HL-60/S4 treated with retinoic acid at 250 ng/mL for 4 days and 3 days (cell line): ENCODE measurements at regions not wholly inside any gene's neighbourhood (a gene's known extent, or its start where the extent isn't known, plus 50 kb on each side); places are given as distances from the start of the nearest gene placed in this dataset.
"Not testable (repeated sequence)": the region's sequence is repeated elsewhere in the genome, so short reads cannot be mapped to it uniquely, and the experiment has no call there.

Experiments used
- in situ Hi-C: fragments of 300-500 bp; cut with MboI; formaldehyde crosslinking; loops from 2 replicates; pipeline ENCODE4 v1.7.0; 2022; ENCODE audit warnings: low sequenced_read_pairs

DNA sequence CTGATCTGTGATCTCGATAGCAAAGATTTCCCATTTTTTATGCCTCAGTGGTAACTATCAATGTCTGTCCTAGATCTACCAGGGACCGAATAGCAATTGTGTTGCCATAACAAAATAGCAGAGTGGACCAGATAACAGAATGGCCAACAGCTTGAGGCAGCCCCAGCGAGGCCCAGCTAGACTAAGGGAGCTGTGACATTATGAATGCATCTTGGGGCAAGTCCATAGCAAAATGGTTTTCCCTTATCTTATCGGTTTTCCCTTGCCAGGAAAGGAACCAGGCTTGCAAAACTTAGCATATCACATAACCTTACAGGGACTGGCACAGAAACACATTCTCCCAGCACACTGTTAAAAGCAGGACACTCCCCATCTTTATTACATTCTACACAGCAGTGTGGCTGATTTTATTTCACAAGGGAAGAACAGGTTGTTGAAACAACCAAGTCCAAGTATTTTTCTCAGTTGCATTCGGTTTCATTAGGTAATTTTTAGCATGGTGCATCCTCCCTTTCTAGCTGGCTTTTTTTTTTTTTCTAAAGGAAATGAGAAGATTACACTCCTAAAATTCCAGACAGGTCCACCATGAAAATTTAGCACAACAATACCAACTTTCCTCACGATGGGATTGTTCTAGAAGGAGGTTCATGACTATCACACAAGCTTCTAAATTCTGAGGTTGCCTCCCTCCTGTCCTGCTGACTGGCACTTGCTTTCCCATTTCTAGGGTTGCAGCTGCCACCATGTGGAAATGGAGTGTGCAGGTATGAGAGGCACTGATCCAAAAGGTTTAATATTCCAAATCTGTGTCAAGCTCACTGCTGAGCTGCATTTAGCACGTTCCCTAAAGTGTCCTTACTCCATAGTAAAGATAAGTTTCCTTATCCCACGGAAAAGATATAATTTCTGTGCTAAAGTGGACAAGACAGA lies 97.0 kb upstream of the SLC35G4 start:
- in situ Hi-C loops: no loop called here

DNA sequence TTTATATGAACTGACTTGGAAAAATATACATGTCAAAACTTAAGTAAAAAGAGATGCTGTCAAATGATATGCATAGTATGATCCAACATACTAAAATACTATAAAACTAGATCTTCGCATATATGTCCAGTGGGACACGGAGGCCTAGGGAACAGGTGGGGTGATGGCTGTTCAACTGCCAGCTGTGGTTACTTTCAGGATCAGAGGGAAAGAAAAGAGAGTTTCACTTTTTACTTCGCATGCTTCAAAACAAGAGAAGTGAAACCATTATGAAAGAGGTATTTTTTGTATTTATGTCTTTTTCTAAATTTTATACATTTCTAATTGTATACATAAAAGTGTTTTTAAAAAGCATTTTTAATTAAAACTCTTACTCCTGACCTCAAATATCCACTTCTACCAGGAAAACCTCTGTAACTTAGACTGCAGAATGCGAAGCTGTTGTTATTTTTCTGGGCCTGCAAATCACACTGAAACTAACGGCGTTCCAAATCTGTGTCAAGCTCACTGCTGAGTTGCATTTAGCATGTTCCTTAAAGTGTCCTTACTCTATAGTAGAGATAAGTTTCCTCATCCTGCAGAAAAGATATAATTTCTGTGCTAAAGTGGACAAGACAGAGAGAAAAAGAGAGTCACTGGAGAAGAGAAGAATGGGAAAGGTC lies 97.8 kb upstream of the SLC35G4 start:
- in situ Hi-C loops: no loop called here

DNA sequence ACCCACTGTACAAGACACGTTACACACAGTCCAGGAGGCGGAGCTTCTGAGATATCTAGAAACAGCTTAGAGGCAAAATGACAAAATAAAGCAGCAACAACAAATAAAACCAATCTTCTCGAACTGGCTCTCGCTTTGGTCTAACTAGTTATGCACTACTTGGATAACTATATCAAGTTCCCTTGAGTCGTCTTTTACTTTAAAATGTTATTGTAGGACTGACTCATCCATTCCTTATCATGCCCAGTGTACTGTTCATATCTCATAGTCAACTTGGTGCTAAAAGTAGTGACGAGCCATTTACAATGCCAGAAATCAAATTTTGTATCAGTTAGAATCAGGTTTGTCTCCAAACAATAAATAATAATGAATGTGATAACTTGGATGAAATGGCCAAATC lies 102.5 kb upstream of the SLC35G4 start:
- in situ Hi-C loops: no loop called here

DNA sequence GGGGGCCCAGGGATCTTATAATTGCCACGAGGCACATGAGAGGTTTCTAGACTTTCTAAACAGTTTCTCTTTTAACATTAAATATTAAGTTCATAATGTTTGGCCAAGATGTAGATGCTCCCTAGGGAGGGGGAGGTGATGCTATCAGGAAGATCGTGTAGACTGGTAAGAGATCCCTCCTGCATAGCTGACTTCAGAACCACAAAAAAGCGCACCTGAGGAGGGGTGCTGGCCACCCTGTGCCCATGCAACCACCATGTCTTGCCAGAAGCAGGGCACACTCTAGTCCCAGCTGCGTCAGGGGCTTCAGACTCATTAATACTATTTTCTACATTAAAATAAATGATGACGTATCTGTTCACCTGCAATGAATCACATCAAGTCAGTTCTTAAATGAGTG lies 103.4 kb upstream of the SLC35G4 start:
- in situ Hi-C loops: no loop called here

- in situ Hi-C loops: no loop called here
Measured at GRCh38 chr18:11504962-11505361, 104.4 kb upstream of the SLC35G4 start.

DNA sequence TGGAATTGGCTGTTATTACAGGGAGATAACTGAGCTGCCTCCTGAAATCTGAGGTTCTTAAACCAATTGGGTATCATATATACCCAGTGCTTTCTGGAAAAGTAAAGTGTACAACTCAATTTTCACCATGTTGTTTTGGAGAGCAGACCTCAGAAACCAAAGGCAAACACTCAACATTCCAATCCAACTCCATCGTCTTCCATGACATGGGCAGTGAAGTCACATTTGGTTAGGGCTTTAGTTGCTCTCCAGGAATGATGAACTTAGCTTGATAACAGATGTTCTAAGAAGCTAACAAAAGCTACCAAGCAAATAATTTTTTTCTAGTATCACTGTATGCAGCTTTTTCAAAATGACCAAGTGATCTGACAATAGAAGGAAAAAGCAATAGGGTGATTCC lies 107.0 kb upstream of the SLC35G4 start:
- in situ Hi-C loops: no loop called here

GRCh38 chr18:11501352-11501751 lies 108.0 kb upstream of the SLC35G4 start:
- in situ Hi-C loops: no loop called here

GRCh38 chr18:11500153-11501122 lies 109.0 kb upstream of the SLC35G4 start:
- in situ Hi-C loops: no loop called here

GRCh38 chr18:11498821-11499220 lies 110.6 kb upstream of the SLC35G4 start:
- in situ Hi-C loops: no loop called here

DNA sequence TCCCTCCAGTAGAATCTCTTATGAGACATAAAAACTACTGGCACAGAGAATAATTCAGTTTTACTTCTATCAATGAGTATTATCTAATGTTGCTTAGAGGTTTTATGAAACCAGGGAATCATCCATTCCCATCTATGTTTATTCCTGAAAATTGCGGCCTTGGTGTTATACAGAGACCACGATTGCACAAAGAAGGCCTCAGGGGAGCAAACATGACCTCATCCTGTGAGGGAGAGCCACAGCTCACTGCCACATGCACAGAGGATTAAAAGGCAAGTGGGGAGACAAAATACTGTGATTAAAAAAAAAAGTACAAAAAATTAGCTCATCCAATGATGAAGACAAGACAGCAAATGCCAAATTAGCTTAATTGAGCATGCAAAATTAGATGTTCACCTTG lies 111.8 kb upstream of the SLC35G4 start:
- in situ Hi-C loops: no loop called here

GRCh38 chr18:11496526-11497172 lies 112.7 kb upstream of the SLC35G4 start:
- in situ Hi-C loops: no loop called here

GRCh38 chr18:11495441-11495840 lies 114.0 kb upstream of the SLC35G4 start:
- in situ Hi-C loops: no loop called here

- in situ Hi-C loops: no loop called here
Measured at GRCh38 chr18:11494107-11494506, 115.3 kb upstream of the SLC35G4 start.

DNA sequence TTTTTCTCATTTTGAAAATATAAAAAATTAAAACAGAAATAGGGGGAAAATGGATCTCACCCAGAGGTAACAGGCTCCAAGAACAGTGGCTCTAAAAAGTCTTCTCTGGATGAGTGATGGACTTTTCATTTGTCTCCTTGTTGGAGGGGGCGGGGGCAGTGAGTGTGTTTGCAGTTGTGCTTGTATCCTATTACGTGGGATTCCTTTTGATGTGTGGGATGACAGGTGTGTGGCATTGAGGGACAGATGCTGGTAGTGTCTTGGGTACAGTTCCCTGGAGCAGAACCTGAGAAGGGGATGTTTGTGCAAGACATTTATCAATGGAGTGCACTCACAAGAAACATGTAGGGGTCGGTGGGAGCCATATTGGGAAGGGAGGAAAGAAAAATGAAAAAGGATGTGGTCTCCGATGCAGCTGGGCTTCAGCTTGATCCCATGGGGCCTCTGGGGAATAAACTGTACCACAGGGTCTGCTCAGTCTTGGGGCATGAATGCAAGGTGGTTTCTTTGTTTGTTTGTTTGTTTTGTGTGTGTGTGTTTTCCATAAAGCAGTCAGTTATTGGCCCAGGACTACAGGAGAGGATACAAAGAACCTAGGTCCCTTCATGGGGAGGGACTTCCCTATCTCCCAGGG lies 120.0 kb upstream of the SLC35G4 start:
- in situ Hi-C loops: no loop called here

DNA sequence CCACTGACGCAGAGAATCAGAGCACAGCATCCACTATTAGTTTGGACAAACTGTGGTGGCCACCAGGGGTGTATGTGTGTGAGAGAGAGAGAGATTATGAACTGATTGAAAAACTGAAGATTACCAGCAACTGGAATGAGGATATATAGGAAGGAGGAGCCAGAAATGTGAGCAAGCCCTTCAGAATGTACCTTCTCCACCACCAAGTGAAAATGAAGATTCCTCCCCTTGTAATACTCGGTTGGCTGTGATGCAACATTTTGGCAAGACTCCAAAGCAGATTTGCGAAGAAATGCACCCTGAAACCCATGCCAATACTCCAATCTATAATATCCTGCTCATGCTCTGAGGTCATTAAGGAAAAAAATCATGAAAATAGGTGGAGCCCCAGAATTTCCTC lies 121.2 kb upstream of the SLC35G4 start:
- in situ Hi-C loops: no loop called here

GRCh38 chr18:11487390-11487789 lies 122.0 kb upstream of the SLC35G4 start:
- in situ Hi-C loops: no loop called here

GRCh38 chr18:11482271-11482670 lies 127.1 kb upstream of the SLC35G4 start:
- in situ Hi-C loops: no loop called here

- in situ Hi-C loops: no loop called here
Measured at GRCh38 chr18:11480692-11481091, 128.7 kb upstream of the SLC35G4 start.

DNA sequence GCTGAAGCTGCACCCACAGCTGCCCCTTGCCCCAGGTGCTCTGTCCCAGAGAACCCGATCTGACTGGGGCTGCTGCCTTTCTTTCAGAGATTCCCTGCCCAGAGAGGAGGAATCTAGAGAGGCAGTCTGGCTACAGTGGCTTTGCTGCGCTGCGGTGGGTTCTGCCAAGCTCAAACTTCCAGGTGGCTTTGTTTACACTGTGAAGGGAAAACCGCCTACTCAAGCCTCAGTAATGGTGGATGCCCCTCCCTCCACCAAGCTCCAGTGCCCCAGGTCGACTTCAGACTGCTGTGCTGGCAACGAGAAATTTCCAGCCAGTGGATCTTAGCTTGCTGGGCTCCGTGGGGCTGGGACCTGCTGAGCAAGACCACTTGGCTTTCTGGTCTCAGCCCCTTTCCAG lies 130.4 kb upstream of the SLC35G4 start:
- in situ Hi-C loops: not testable (repeated sequence)

- in situ Hi-C loops: loop anchor here (25.0 kb wide), 1 partner anchor 91 kb away; no protein-coding TSS in a partner anchor
Measured at GRCh38 chr18:11470941-11471340, 138.5 kb upstream of the SLC35G4 start.
